Activated CD8-positive, alpha-beta T cell treated with anti-CD3 and anti-CD28 coated beads for 36 hours (primary cell): ENCODE measurements at regions not wholly inside any gene's neighbourhood (a gene's known extent, or its start where the extent isn't known, plus 50 kb on each side); places are given as distances from the start of the nearest gene placed in this dataset.

Experiments
- ATAC-seq: fragments of 200-7000 bp; cut with Tn5 transposase; one replicate; pipeline ENCODE4 v1.10.0; 2021; ENCODE audit warnings: mild to moderate bottlenecking, moderate library complexity
- CTCF ChIA-PET: fragments of 350-600 bp; sonication (Branson Sonifier 250); formaldehyde crosslinking; loops from one replicate; lab custom pipeline; 2021; ENCODE audit warnings: antibody characterized with exemption; lab: Charles Lee
- POLR2A ChIA-PET: fragments of 350-600 bp; sonication (Branson Sonifier 250); formaldehyde crosslinking; loops from one replicate; lab custom pipeline; 2021; ENCODE audit warnings: antibody characterized with exemption; lab: Charles Lee
- DNase-seq: peaks from one replicate; pipeline ENCODE4 v3.0.0-alpha.2; 2020
- H3K27ac Mint-ChIP-seq: one replicate; pipeline ENCODE4 v1.8.0; 2021; ENCODE audit warnings: mild to moderate bottlenecking, mixed read lengths
- H3K27me3 Mint-ChIP-seq: one replicate; pipeline ENCODE4 v1.8.0; 2021; ENCODE audit warnings: mixed read lengths
- H3K36me3 Mint-ChIP-seq: one replicate; pipeline ENCODE4 v1.8.0; 2021; ENCODE audit warnings: low read depth, mixed read lengths
- H3K4me1 Mint-ChIP-seq: one replicate; pipeline ENCODE4 v1.8.0; 2021; ENCODE audit warnings: low read depth, mixed read lengths
- H3K4me3 Mint-ChIP-seq: one replicate; pipeline ENCODE4 v1.8.0; 2021; ENCODE audit warnings: mild to moderate bottlenecking, moderate library complexity, mixed read lengths
- H3K9me3 Mint-ChIP-seq: one replicate; pipeline ENCODE4 v1.8.0; 2021; ENCODE audit warnings: mixed read lengths
- CTCF ChIP-seq: fragments of 200-600 bp; IDR thresholded peaks from one replicate; pipeline ENCODE4 v1.8.0; 2022; ENCODE audit warnings: antibody characterized with exemption, mild to moderate bottlenecking
- intact Hi-C: fragments of 100-400 bp; cut with micrococcal nuclease; formaldehyde crosslinking; loops from one replicate; pipeline ENCODE4 v1.10.0; 2022

- no peaks in the 10 kb centered on the region for H3K36me3 Mint-ChIP-seq
- CTCF ChIA-PET = no interaction called here
- POLR2A ChIA-PET = no interaction called here
- no peak overlapping the region for H3K4me3 Mint-ChIP-seq
- no peak for TF ChIP-seq CTCF
- H3K27me3 Mint-ChIP-seq = peaks cover 12% of the 10 kb centered on the region
- no peaks in the 10 kb centered on the region for H3K9me3 Mint-ChIP-seq
- no peak for ATAC-seq
- intact Hi-C loops = no loop called here
- H3K4me1 Mint-ChIP-seq = no peaks in the 10 kb centered on the region
- no peak for DNase-seq
- no peak overlapping the region for H3K27ac Mint-ChIP-seq
Measured at GRCh38 chr7:27459021-27459730, 203.5 kb downstream of the HIBADH start.

GRCh38 chr7:27459731-27460053 lies 203.0 kb downstream of the HIBADH start:
- intact Hi-C loops = no loop called here
- no peak overlapping the region for H3K27ac Mint-ChIP-seq
- ATAC-seq = no peak
- POLR2A ChIA-PET = no interaction called here
- H3K4me3 Mint-ChIP-seq = no peak overlapping the region
- peaks cover 9% of the 10 kb centered on the region for H3K27me3 Mint-ChIP-seq
- CTCF ChIA-PET = no interaction called here
- no peak for TF ChIP-seq CTCF
- H3K36me3 Mint-ChIP-seq = no peaks in the 10 kb centered on the region
- no peaks in the 10 kb centered on the region for H3K4me1 Mint-ChIP-seq
- H3K9me3 Mint-ChIP-seq = no peaks in the 10 kb centered on the region
- DNase-seq = no peak

GRCh38 chr7:27462575-27463270 lies 200.0 kb downstream of the HIBADH start:
- Mint-ChIP-seq H3K4me3 (no peak overlapping the region), H3K9me3 (no peaks in the 10 kb centered on the region), H3K36me3 (no peaks in the 10 kb centered on the region), H3K27ac (no peak overlapping the region), H3K4me1 (no peaks in the 10 kb centered on the region), H3K27me3 (peaks cover 16% of the 10 kb centered on the region)
- POLR2A ChIA-PET = no interaction called here
- TF ChIP-seq CTCF = no peak
- intact Hi-C loops = no loop called here
- ATAC-seq = no peak
- CTCF ChIA-PET = no interaction called here
- no peak for DNase-seq

- Mint-ChIP-seq H3K9me3 (no peaks in the 10 kb centered on the region), H3K27ac (no peak overlapping the region), H3K36me3 (no peaks in the 10 kb centered on the region), H3K4me1 (no peaks in the 10 kb centered on the region), H3K4me3 (no peak overlapping the region), H3K27me3 (peaks cover 14% of the 10 kb centered on the region)
- no peak for ATAC-seq
- CTCF ChIA-PET = no interaction called here
- POLR2A ChIA-PET = no interaction called here
- TF ChIP-seq CTCF = no peak
- intact Hi-C loops = no loop called here
- DNase-seq = no peak
Measured at GRCh38 chr7:27464970-27465369, 197.7 kb downstream of the HIBADH start.

GRCh38 chr7:27466703-27467102 lies 196.0 kb downstream of the HIBADH start:
- intact Hi-C loops = no loop called here
- no peak for TF ChIP-seq CTCF
- Mint-ChIP-seq H3K4me1 (no peaks in the 10 kb centered on the region), H3K27me3 (peaks cover 16% of the 10 kb centered on the region), H3K36me3 (no peaks in the 10 kb centered on the region), H3K4me3 (no peak overlapping the region), H3K9me3 (no peaks in the 10 kb centered on the region), H3K27ac (no peak overlapping the region)
- CTCF ChIA-PET = no interaction called here
- POLR2A ChIA-PET = no interaction called here
- ATAC-seq = no peak
- DNase-seq = no peak
